SW 1271 (cell line): ENCODE measurements at regions not wholly inside any gene's neighbourhood (a gene's known extent, or its start where the extent isn't known, plus 50 kb on each side); places are given as distances from the start of the nearest gene placed in this dataset.
A peak's percentile ranks its signal among the peaks of the same experiment; 100 is the strongest.
"Not testable (repeated sequence)": the region's sequence is repeated elsewhere in the genome, so short reads cannot be mapped to it uniquely, and the experiment has no call there.

Source experiments
- DNase-seq, 2 experiments: peaks; one replicate each; lab custom pipeline; 2025; lab: John Stamatoyannopoulos, UW

- no peak for DNase-seq
These were observed 402.4 kb downstream of the TMEM114 start for GRCh38 chr16:8187782-8188372.

DNA sequence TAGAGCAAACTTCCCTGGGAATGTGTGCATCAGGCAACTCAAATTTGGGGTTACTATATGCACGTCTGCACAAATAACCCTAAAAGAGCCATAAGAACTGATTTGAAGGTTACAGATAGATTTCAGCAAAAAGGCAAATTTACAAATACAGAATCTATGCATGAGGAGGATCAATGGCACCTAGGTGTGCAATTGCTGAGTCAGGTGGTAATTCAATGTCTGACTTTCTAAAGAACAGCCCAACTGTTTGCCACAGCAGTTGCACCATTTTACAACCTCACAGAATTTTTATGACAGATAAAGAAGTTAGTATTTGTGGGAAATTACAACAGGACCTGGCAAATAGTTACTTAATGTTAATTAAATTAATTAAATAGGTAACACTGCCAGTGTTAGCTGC lies 405.5 kb downstream of the TMEM114 start:
- no peak for DNase-seq

DNA sequence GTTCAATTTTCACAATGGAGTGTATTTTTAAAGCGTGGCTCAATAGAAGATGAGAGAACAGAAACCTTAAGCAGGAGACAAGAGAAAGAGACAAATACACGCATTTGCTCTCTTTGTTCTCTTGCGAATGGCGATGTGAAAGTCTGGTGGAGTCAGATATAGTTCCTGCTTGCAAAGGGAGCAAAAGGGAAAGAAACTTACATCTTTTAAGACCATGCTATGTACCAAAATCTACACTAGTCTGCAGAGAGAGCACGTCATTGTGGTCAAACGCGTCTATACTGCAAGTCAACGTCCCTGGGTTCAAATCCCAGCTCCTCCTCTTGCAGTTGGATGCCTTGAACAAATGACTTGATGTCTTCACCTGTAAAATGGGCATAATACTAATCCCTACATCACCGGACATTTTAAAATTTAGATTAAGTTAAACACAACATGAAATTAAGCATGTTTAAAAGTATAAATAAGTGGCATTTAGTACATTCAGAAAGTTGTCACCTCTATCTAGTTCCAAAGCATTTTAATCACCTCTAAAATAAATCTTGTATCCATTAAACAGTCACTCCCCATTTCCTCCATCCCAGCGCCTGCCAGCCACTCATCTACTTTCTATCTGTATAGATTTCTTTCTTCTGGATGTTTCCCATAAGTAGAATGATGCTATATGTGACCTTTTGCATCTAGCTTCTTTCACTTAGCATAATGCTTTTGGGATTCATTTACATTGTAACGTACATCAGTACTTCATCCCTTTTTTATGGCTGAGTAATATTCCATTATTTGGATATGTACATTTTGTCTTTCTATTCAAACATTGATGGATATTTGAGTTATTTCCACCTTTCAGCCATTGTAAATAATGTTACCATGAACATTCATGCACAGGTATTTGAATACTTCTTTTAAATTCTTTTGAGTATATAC lies 406.9 kb downstream of the TMEM114 start:
- DNase-seq = no peak

GRCh38 chr16:8182761-8183160 lies 407.6 kb downstream of the TMEM114 start:
- no peak for DNase-seq

DNA sequence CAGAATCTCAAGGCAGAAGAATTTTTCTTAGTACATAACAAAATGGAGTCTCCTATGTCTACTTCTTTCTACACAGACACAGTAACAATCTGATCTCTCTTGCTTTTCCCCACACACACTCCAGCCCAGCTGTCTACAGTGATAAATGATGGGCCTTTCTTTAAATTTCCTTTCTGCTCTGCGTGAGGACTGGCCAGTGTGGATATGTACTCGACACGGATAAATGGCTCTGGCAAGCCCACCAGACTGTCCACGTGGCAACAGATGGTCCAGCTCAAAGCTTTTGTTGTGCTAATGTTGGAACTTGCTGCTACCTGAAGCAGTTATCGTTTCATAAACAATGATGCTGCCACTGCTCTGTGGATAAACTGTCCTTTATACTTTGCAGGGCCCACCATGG lies 410.7 kb downstream of the TMEM114 start:
- no peak for DNase-seq

DNA sequence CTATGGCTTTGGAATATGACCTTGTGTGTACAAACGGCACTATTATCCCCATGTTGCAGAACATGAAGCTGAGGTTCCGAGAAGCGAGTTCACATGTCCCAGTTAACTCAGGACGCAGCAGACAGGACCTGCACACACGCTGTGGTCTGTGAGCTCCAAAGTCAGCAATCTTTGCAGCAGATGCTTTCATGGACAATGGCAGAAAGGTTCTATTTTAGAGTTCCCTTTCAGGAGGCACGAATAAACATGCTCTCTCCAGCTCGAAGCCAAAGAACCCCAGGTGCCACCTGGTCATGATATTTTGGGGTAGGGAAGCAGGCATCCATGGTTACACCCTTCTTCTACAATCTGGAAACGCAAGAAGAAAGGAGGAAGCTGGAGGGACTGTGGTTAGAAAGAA lies 412.0 kb downstream of the TMEM114 start:
- no peak for DNase-seq

DNA sequence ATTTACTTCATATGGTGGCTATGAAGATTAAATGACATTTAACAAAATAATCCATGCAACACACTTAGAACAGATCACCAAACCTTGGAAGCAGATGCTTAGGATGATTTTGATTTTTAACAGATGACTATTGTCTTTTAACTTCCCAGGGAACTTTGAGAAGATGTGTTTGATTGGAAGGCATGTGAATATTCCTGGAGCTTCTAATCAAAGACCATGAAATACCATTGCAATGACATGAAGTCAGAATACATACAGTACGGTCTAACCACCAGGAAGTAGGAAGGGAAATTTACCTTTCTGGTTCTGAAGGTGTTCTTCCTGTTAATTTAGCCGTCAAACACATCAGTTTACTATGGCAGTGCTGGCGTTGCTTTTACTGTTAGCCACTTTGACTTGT lies 414.9 kb downstream of the TMEM114 start:
- no peak for DNase-seq

DNA sequence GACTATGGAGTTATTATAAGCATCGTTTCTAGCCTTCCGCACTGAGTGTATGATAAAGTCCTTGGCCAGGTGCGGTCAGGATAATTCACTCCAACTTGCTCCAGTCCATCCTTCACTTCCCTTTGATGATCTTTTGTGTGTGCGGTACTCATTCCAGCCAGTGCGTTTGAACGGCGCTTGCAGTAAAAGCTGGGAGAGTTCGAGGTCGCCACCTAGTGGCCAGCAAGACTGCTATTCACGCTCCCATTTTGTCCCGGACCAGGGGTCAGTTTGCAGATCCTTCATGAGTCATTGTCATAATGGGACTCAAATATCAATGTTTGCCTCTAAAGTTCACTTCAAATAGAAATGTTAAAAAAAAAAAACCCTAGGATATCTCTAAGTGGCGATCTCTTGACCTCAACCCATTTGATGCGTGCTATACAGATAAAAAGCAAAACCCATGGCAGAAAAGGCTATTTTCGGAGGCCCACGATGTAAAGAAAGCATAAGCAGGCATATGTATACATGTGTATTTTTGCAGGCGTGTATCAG lies 417.1 kb downstream of the TMEM114 start:
- peak; percentile 17 to 51 for DNase-seq

DNA sequence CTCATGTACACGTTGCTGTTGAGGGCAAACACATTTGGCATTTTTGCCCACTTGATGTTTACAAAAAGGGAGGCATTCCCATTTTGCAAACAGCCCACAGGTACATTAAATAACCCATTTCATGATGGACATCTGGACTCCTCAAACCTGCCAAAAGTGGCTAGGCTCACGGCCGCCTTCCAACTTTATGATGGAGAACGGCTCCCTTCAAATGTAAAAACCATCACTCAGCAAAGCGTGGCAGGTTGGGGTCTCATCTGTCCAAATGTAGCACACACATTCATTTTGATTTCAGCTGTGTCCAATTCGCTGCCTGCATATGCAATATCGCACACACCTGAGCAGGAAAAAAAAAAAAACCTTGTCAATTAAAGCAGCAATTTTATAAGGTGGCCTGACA lies 417.8 kb downstream of the TMEM114 start:
- no peak for DNase-seq

DNA sequence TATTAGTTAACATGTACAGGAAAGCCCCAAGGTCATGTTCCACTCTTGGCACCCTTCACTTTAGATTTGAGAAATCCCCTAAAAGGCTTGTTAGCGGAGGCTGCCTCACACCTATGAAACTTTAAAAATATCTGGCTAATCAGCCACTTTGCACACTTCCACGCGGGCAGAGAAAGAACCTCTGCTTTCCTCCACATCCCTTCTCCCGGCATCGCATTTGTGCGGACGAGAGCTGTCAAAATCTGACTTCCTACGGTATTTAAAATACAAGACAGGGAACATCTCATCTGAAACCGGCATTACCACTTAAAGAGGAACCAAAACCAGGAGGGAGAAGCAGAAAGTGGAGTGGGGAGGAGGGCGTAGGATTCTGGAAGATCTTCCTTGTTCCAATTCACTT lies 422.3 kb downstream of the TMEM114 start:
- no peak for DNase-seq

GRCh38 chr16:8167436-8167835 lies 422.9 kb downstream of the TMEM114 start:
- no peak for DNase-seq

- no peak for DNase-seq
These were observed 432.3 kb downstream of the TMEM114 start for GRCh38 chr16:8158051-8158450.

GRCh38 chr16:8155275-8155674 lies 435.0 kb downstream of the TMEM114 start:
- DNase-seq = no peak

DNA sequence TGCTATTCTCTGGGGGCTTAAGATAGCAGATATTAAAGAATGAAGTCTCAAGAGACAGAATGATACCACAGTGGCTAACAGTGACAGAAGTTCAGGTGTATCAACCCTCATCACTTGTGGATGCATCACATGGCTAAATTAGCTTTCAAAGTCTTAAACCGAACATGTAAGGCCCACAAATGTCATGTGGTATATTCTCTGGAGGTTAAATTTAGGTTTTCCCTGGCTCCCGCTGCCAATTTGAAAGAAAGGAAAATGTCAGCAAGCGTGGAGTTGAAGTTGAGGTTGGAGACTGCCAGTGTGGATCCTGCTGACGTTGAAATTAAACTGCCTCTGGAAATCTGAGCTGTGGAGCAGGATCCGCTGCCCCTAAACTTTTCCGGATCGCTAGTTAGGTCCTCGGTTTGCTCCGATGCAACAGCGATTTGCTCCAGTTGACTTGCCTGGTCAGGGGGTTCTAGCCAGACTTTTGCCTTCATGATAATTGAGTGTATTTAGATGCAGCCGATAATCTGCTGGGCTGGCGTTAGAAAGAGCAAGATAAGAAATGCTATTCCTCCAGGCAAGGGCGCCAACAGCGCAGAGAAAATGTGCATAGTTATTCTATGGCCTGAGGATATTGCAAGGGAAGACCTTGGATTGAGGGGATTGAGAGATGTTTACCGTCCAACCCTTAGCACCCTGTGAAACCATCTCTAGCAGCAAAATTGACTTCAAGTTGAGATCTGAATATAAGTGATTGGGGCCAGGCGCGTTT lies 443.9 kb downstream of the TMEM114 start:
- no peak for DNase-seq

GRCh38 chr16:8138666-8139065 lies 451.6 kb downstream of the TMEM114 start:
- DNase-seq = no peak

- DNase-seq = no peak
These were observed 452.7 kb downstream of the TMEM114 start for GRCh38 chr16:8137606-8138005.

- DNase-seq = no peak
These were observed 460.1 kb downstream of the TMEM114 start for GRCh38 chr16:8130197-8130596.

GRCh38 chr16:8127070-8127469 lies 463.2 kb downstream of the TMEM114 start:
- no peak for DNase-seq

GRCh38 chr16:8126313-8126712 lies 464.0 kb downstream of the TMEM114 start:
- no peak for DNase-seq

DNA sequence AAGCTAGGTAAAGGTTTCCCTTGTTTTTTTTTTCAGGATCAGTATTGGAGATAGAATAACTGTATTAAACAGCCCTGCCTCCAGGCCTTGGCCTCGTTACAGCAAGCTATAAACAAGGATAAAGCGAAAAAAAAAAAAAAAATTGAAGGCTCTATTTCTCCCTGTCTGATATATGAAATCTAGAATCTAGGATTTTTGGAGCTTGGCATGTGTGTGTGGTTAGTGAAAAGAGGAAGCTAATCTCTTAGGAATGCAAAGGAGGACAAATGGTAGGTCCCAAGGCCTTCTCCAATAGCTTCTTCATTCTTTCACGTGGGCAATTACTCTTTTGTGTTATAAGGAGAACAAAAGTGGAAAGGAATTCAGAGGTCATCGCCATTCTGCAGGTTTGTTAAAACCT lies 470.3 kb downstream of the TMEM114 start:
- no peak for DNase-seq

GRCh38 chr16:8115814-8116213 lies 474.5 kb downstream of the TMEM114 start:
- no peak for DNase-seq

GRCh38 chr16:8114941-8115340 lies 475.4 kb downstream of the TMEM114 start:
- DNase-seq = not testable (repeated sequence)

GRCh38 chr16:8113843-8114242 lies 476.5 kb downstream of the TMEM114 start:
- DNase-seq = no peak
